ENCODE measurements at regions not wholly inside any gene's neighbourhood (a gene's known extent, or its start where the extent isn't known, plus 50 kb on each side); places are given as distances from the start of the nearest gene placed in this dataset.

- no peak for DNase-seq (ENCODE audit: low read depth)
- H3K4me3 ChIP-seq (ENCODE audit: control insufficient read depth, low read depth, low read length), result no peak overlapping the region
- TF ChIP-seq CTCF (IDR thresholded peaks at IDR 0.05; ENCODE audit: control insufficient read depth, insufficient read depth, low read depth, low read length, missing control alignments), result no peak
These were observed 100.0 kb upstream of the ZNF469 start for GRCh38 chr16:88282564-88283395.

- no peak overlapping the region for H3K4me3 ChIP-seq (ENCODE audit: control insufficient read depth, low read depth, low read length)
- no peak for TF ChIP-seq CTCF (IDR thresholded peaks at IDR 0.05; ENCODE audit: control insufficient read depth, insufficient read depth, low read depth, low read length, missing control alignments)
- DNase-seq (ENCODE audit: low read depth), result no peak
These were observed 99.2 kb upstream of the ZNF469 start for GRCh38 chr16:88283596-88283995.

GRCh38 chr16:88284101-88284500 lies 98.7 kb upstream of the ZNF469 start:
- H3K4me3 ChIP-seq (ENCODE audit: control insufficient read depth, low read depth, low read length), result no peak overlapping the region
- no peak for TF ChIP-seq CTCF (IDR thresholded peaks at IDR 0.05; ENCODE audit: control insufficient read depth, insufficient read depth, low read depth, low read length, missing control alignments)
- no peak for DNase-seq (ENCODE audit: low read depth)

GRCh38 chr16:88284626-88285513 lies 97.9 kb upstream of the ZNF469 start:
- DNase-seq (ENCODE audit: low read depth), result no peak
- no peak overlapping the region for H3K4me3 ChIP-seq (ENCODE audit: control insufficient read depth, low read depth, low read length)
- no peak for TF ChIP-seq CTCF (IDR thresholded peaks at IDR 0.05; ENCODE audit: control insufficient read depth, insufficient read depth, low read depth, low read length, missing control alignments)

- H3K4me3 ChIP-seq (ENCODE audit: control insufficient read depth, low read depth, low read length), result no peak overlapping the region
- no peak for TF ChIP-seq CTCF (IDR thresholded peaks at IDR 0.05; ENCODE audit: control insufficient read depth, insufficient read depth, low read depth, low read length, missing control alignments)
These were observed 97.3 kb upstream of the ZNF469 start for GRCh38 chr16:88285514-88285822.

GRCh38 chr16:88286301-88286923 lies 96.3 kb upstream of the ZNF469 start:
- no peak for DNase-seq (ENCODE audit: low read depth)
- no peak overlapping the region for H3K4me3 ChIP-seq (ENCODE audit: control insufficient read depth, low read depth, low read length)
- TF ChIP-seq CTCF (IDR thresholded peaks at IDR 0.05; ENCODE audit: control insufficient read depth, insufficient read depth, low read depth, low read length, missing control alignments), result no peak

More at GRCh38 chr16:88285514-88285822, 97.3 kb upstream of the ZNF469 start:
- no peak for DNase-seq (ENCODE audit: low read depth)
